Smooth muscle cell (in vitro differentiated cells): ENCODE measurements at regions not wholly inside any gene's neighbourhood (a gene's known extent, or its start where the extent isn't known, plus 50 kb on each side); places are given as distances from the start of the nearest gene placed in this dataset.

Experiments
- DNase-seq: peaks from one replicate; lab custom pipeline; 2025; ENCODE audit not compliant: unreplicated experiment; lab: John Stamatoyannopoulos, UW
- H2AFZ ChIP-seq: fragments of 200-600 bp; sonication (generic); 2 replicates; pipeline ENCODE4 v1.6.0; 2016; ENCODE audit warnings: antibody characterized with exemption, low read depth, mild to moderate bottlenecking
- H3F3A ChIP-seq: fragments of 200-600 bp; sonication (generic); 2 replicates; pipeline ENCODE4 v1.6.0; 2017; ENCODE audit warnings: antibody characterized with exemption, low read depth
- H3K27ac ChIP-seq: fragments of 200-600 bp; sonication (generic); 2 replicates; pipeline ENCODE4 v1.5.1; 2016; ENCODE audit warnings: low read depth, mild to moderate bottlenecking
- H3K27me3 ChIP-seq: fragments of 200-600 bp; sonication (generic); 2 replicates; pipeline ENCODE4 v1.6.1; 2016; ENCODE audit warnings: low read depth, mild to moderate bottlenecking
- H3K36me3 ChIP-seq: fragments of 200-600 bp; sonication (generic); 2 replicates; pipeline ENCODE4 v1.5.1; 2016; ENCODE audit warnings: low read depth
- H3K4me1 ChIP-seq: fragments of 200-600 bp; sonication (generic); 2 replicates; pipeline ENCODE4 v1.5.1; 2016; ENCODE audit warnings: low read depth
- H3K4me2 ChIP-seq: fragments of 200-600 bp; sonication (generic); 2 replicates; pipeline ENCODE4 v1.6.0; 2016; ENCODE audit warnings: mild to moderate bottlenecking
- H3K4me3 ChIP-seq: fragments of 200-600 bp; sonication (generic); 2 replicates; pipeline ENCODE4 v1.5.1; 2016; ENCODE audit warnings: mild to moderate bottlenecking
- H3K79me2 ChIP-seq: fragments of 200-600 bp; sonication (generic); 2 replicates; pipeline ENCODE4 v1.6.0; 2016; ENCODE audit warnings: low read depth, mild to moderate bottlenecking
- H3K9ac ChIP-seq: fragments of 200-600 bp; sonication (generic); 2 replicates; pipeline ENCODE4 v1.6.0; 2016; ENCODE audit warnings: low read depth
- H3K9me3 ChIP-seq: fragments of 200-600 bp; sonication (generic); replicated peaks from 2 replicates; pipeline ENCODE4 v1.5.1; 2016; ENCODE audit warnings: low read depth
- H4K20me1 ChIP-seq: fragments of 200-600 bp; sonication (generic); 2 replicates; pipeline ENCODE4 v1.6.0; 2016; ENCODE audit warnings: low read depth
- CTCF ChIP-seq: fragments of 200-600 bp; sonication (generic); IDR thresholded peaks from 2 replicates; pipeline ENCODE4 v1.5.1; 2017; ENCODE audit warnings: borderline replicate concordance, mild to moderate bottlenecking, antibody characterized with exemption; ENCODE audit not compliant: insufficient read depth, poor library complexity, severe bottlenecking
- WGBS: methylation state at CpG from one replicate; pipeline ENCODE4 v1.1.7; 2016; ENCODE audit warnings: low lambda C conversion rate; 5-methylcytosine and 5-hydroxymethylcytosine counted together

DNA sequence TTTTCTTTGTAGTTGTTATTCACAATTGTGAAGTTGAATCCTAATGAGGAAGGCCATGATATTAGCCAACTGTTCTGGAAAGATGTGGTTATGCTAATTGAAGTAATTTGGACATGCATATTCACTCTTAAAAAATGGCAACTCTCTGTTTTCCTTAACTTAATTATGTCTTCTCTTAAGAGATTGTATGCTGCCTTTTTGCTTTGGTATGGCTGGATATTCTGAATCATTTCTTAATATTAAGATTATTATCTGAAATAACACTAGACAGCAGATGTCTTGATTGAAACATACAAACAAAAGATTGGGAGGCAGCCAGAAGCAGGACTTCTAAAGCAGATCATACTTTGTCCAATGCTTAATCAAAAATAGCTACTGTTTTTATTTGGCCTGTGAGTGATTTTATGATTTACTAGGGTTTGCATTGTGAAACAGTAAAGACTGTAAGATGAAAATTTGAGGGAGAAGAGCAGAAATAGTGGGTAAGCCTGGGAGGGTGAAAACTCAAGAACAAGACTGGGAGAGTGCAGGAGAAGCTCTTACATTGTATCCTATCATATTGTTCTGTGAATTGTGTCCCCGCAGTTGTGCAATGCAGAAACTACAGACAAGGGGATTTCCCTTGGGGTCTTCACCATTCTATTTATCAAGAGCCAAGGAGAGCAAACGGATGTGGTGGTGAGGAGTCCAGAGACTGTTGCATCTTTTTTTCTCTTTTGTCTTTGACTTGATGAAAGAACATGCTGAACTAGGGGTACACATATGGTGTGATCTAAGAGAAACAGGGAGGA, 554.8 kb downstream of the TUSC7 start:
- Histone ChIP-seq H3K36me3 (no peaks in the 10 kb centered on the region), H3K4me2 (no peak overlapping the region), H3K79me2 (no peaks in the 10 kb centered on the region), H2AFZ (no peak overlapping the region), H3K9me3 (no peaks in the 10 kb centered on the region), H3F3A (no peaks in the 10 kb centered on the region), H4K20me1 (no peaks in the 10 kb centered on the region), H3K27ac (no peak overlapping the region), H3K9ac (no peak overlapping the region), H3K4me1 (no peaks in the 10 kb centered on the region), H3K4me3 (no peak overlapping the region), H3K27me3 (no peaks in the 10 kb centered on the region)
- no peak for TF ChIP-seq CTCF
- no peak for DNase-seq
- WGBS, result 85% methylated on average over 2 of the region's 2 CpGs

DNA sequence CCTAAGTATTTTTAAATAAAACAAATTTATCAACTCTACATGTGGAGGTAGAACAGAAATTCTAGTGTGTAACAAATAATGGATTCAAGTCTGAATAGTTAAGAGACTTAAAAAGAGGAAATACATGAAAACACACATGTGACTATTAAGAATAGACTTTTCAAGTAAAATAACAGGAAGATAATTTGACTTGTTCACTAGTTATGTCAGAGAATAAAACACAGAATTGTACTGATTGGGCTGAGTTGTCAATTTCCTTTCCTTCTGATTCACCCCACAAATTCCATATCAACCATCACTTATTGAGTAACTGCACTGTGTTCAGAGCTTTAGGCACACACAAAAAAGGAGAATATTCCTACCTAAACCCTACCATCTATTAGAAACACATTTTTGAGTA, 557.2 kb downstream of the TUSC7 start:
- H3F3A ChIP-seq, result no peaks in the 10 kb centered on the region
- H3K27me3 ChIP-seq, result no peaks in the 10 kb centered on the region
- H3K9me3 ChIP-seq, result no peaks in the 10 kb centered on the region
- TF ChIP-seq CTCF, result no peak
- no peaks in the 10 kb centered on the region for H4K20me1 ChIP-seq
- DNase-seq, result no peak
- H3K4me2 ChIP-seq, result no peak overlapping the region
- no peak overlapping the region for H3K4me3 ChIP-seq
- H3K4me1 ChIP-seq, result no peaks in the 10 kb centered on the region
- no peak overlapping the region for H3K9ac ChIP-seq
- H2AFZ ChIP-seq, result no peak overlapping the region
- H3K79me2 ChIP-seq, result no peaks in the 10 kb centered on the region
- H3K27ac ChIP-seq, result no peak overlapping the region
- no peaks in the 10 kb centered on the region for H3K36me3 ChIP-seq

DNA sequence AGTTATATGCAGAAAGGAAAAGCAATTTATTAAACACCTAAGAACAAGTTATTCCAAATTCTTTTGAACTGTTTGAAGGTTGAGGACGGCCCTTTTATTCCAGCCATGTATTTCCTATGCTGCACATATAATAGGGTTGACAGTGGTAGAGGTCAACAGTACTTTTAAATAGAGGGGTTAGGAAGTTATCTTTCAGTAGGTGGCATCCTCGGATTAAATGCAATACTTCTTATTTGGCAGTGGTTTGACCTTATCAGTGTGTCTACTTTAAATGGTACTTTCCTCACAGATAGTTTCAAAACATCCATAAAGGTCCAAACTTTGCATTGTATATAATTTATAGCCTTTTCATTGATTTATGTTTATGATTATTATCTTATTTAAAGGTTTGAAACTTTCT, 558.7 kb downstream of the TUSC7 start:
- 89% methylated on average over 2 of the region's 2 CpGs for WGBS
- TF ChIP-seq CTCF, result no peak
- H3K9me3 ChIP-seq, result no peaks in the 10 kb centered on the region

DNA sequence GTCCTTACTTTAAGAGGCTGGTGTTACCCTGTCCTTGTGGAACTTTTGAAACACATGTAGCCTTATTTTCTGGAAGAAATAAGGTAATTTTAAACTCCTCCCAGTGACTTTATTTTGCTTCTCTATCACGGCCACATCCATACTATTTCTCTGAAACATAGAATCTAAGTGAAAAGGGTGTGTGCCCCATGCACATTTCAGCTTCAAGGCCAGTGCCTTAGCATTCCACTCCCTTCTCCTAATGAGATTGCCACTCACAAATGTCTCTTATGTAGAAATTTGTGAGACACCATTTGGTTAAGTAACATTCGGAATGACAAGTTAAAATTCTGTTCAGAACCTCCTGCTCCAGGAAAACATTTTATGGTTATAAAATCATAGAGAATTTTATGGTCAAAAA, 562.7 kb downstream of the TUSC7 start:
- no peak for DNase-seq
- no peak overlapping the region for H2AFZ ChIP-seq
- no peaks in the 10 kb centered on the region for H3K27me3 ChIP-seq
- no peaks in the 10 kb centered on the region for H3K9me3 ChIP-seq
- H3K27ac ChIP-seq, result no peak overlapping the region
- H3K4me3 ChIP-seq, result no peak overlapping the region
- H3F3A ChIP-seq, result no peaks in the 10 kb centered on the region
- H3K4me2 ChIP-seq, result no peak overlapping the region
- WGBS, result 95% methylated on average over 2 of the region's 2 CpGs
- no peaks in the 10 kb centered on the region for H3K4me1 ChIP-seq
- no peaks in the 10 kb centered on the region for H4K20me1 ChIP-seq
- H3K9ac ChIP-seq, result no peak overlapping the region
- H3K79me2 ChIP-seq, result no peaks in the 10 kb centered on the region
- no peaks in the 10 kb centered on the region for H3K36me3 ChIP-seq
- no peak for TF ChIP-seq CTCF

More for the DNA sequence above, 558.7 kb downstream of the TUSC7 start:
- no peak overlapping the region for H3K27ac ChIP-seq
- no peaks in the 10 kb centered on the region for H4K20me1 ChIP-seq
- H3K4me3 ChIP-seq, result no peak overlapping the region
- no peak for DNase-seq
- H3K9ac ChIP-seq, result no peak overlapping the region
- no peak overlapping the region for H3K4me2 ChIP-seq
- no peaks in the 10 kb centered on the region for H3F3A ChIP-seq
- no peaks in the 10 kb centered on the region for H3K79me2 ChIP-seq
- H3K27me3 ChIP-seq, result no peaks in the 10 kb centered on the region
- no peak overlapping the region for H2AFZ ChIP-seq
- H3K4me1 ChIP-seq, result no peaks in the 10 kb centered on the region
- no peaks in the 10 kb centered on the region for H3K36me3 ChIP-seq
